HG03460 (cell line): ENCODE measurements at regions not wholly inside any gene's neighbourhood (a gene's known extent, or its start where the extent isn't known, plus 50 kb on each side); places are given as distances from the start of the nearest gene placed in this dataset.
"Not testable (repeated sequence)": the region's sequence is repeated elsewhere in the genome, so short reads cannot be mapped to it uniquely, and the experiment has no call there.

Experiments used
- ATAC-seq: cut with Tn5 transposase; IDR thresholded peaks from one replicate; pipeline ENCODE4 v1.9.1; 2021; ENCODE audit not compliant: unreplicated experiment

GRCh38 chr5:142542078-142542477, 143.8 kb downstream of the FGF1 start:
- no peak for ATAC-seq

DNA sequence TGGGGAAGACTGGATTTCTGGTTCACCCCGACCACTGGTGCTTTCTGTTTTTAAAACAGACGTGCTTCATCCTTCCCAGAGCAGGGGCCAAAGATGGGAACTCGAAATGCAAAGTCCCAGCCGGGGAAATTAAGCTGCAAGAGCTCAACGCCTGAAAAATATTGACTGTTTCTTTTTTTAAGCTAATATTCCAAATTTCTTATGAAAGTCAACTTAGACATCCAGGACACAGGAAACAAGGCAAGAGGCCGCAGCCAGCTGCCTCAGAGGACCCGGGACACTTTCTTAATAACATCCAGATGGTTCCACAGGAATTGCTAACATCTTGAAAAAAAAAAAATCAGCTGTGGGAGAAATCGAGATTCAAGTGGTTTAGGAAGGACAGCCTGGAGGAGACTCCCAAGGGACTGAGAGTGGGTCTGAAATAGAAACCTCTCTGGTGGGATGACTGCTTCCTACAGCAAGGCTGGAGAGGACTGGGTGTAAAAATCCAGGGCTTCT, 144.9 kb downstream of the FGF1 start:
- ATAC-seq, result no peak

- no peak for ATAC-seq
Observed at GRCh38 chr5:142539154-142539740, 146.6 kb downstream of the FGF1 start.

DNA sequence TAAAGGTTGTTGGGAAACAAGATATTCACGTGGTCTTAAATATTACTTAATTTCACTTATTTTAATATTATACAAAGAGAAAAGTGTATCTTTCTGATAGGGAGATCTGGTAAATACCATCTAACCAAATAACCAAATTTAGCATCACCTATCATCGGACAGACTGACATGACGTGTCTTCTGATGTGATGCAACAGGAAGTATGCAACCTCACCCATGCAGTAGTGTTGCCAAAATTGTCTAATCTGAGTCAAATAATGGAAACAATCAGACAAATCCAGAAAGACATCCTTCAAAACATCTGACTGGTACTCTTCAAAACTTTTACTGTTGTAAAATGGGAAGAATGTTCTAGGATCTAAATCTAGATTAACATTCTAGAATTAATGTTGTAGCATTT, 148.0 kb downstream of the FGF1 start:
- no peak for ATAC-seq

- ATAC-seq, result no peak
Observed at GRCh38 chr5:142532781-142533176, 153.1 kb downstream of the FGF1 start.

- ATAC-seq, result no peak
Observed at GRCh38 chr5:142531977-142532780, 153.7 kb downstream of the FGF1 start.

DNA sequence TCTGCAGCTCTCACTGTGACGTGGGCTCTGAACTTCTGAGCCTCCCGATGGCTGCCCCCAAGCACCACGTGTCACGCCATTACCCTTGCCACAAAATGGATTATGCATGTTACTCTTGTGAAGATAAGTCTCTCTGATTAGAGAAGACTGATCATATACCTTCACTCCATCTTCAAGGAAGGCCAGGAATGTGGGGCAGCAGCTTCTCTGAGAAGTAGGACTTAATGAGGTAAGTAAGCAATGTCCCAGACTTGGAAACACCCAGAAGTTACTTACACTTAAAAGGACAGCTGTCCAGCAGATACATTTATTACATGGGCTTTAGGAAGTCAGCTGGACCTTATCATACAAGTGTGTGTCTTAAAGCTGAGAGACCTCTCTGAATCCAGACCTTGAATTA, 155.0 kb downstream of the FGF1 start:
- no peak for ATAC-seq

DNA sequence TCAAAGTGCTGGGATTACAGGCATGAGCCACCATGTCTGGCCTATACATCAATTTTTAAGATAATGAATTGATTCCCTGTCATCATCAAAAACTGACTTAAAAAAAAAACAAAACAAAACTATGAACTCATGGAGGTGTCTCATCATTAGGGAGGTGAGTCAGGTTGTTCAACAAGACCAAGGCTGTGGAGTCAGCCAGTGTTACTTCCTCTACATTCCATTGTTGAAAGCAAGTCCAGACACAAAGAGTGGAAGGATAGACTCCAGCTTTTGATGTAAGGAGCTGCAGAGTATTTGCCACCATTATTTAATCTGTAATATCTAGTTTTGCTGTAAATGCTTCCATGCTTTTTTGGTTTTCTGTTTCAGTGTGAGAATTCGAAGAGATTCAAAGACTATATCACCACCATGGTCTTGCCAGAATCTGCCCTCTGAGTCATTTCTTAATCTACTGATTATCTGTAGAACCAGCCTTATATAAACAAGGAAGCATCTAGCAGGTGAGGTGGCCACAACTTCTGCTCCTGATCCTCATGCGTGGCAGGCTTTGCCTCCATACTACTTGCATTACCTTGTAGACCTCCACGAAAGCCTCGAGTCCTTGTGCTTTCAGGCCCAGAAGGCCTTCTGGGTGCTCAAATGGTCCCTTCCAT, 156.1 kb downstream of the FGF1 start:
- ATAC-seq, result no peak

- ATAC-seq, result no peak
Observed at GRCh38 chr5:142527664-142528295, 158.1 kb downstream of the FGF1 start.

- no peak for ATAC-seq
Observed at GRCh38 chr5:142527234-142527633, 158.7 kb downstream of the FGF1 start.

DNA sequence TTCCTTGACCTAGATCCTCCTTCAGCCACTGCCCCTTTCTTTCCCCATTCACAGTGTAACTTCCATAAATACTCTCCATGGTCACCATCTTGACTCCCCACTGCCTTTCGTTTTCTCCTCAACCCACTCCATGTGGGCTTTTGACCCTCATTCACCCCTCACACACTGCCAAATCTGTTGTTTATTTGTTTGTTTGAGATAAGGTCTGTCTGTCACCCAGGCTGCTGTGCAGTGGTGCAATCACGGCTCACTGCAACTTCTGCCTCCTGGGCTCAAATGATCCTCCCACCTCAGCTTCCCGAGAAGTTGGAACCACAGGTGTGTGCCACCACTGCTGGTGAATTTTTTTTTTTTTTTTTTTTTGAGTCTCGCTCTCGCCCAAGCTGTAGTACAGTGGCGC, 162.9 kb downstream of the FGF1 start:
- ATAC-seq, result no peak

DNA sequence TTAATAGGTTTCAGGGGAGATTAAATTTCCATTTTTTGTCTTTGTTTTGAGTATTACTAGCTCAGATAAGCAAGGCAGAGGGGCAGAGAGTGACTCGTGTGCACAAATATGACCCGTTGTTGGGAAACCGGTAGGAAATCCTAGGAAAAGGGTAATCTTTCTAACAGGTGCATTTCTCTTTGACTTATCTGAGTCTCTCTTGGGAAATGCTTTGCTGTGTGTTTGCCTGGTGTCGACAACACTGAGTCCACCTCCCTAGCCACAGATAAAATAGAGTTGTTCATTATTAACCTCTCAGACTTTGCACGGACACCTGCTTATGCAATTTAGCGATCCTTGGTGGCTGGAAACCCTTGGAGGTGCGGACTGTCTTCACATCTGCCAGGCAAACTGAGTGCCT, 164.2 kb downstream of the FGF1 start:
- ATAC-seq, result no peak

- no peak for ATAC-seq
Observed at GRCh38 chr5:142520885-142521284, 165.0 kb downstream of the FGF1 start.

- not testable (repeated sequence) for ATAC-seq
Observed at GRCh38 chr5:142519913-142520312, 166.0 kb downstream of the FGF1 start.

DNA sequence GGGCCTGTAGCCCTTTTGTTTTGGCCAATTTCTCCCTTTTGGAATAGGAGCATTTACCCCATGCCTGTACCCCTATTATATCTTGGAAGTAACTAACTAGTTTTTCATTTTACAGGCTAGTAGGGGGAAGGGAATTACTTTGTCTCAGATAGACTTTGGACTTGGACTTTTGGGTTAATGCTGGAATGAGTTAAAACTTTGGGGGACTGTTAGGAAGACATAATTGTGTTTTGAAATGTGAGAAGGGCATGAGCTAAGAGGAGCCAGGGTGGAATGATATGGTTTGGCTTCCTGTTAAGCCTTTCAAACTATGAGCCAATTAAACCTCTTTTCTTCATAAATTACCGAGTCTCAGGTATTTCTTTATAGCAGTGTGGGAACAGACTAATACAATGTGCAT, 168.1 kb downstream of the FGF1 start:
- no peak for ATAC-seq

DNA sequence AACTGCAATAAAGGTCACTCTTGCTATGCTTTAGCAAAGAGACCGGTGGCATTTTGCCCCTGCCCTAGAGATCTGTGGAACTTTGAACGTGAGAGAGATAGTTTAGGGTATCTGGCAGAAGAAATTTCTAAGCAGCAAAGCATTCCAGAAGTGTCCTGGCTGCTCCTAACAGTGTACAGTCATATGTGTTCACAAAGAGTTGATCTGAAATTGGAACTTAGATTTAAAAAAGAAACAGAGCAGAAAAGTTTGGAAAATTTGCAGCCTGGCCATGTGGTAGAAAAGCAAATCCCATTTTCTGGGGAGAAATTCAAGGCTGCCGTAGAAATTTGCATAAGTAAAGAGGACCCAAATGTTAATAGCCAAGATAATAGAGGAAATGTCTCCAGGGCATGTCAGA, 169.2 kb downstream of the FGF1 start:
- ATAC-seq, result no peak

DNA sequence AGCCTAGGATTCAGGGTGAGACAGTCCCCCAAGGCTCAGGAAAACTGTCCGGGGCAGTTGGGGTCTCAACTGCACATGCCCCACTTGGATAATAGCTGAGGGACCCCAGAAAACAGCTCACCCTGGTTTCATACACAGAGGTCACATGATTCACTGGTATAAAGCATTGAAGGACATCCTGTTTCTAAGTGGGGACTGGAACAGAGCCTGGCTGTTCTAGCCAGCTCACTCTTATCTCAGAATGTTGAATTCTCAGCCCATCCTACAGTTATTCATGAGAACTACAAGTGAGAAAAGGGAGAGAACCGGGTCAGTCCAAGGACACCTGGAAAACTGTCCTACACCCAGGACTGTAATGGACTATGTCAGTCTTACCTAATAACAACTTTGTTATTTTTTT, 170.9 kb downstream of the FGF1 start:
- ATAC-seq, result no peak

DNA sequence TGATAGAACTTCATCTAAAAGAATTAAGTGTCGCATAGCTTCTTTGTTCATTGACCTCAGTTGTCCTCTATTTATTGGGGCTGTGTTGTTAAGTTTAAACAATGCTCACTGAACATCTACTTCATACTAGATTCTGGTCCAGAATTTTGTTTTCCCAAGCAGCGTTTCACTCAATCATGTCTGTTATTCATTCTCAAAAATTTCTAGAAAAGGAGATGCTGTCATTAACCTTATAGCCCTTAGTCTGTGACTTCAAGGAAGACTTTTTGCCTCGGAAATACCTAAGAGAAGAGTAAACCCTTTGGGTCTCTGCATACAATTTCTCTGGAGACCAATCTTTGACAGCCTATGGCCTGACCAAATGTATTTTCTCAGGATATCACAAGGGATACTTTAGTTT, 171.7 kb downstream of the FGF1 start:
- ATAC-seq, result no peak

DNA sequence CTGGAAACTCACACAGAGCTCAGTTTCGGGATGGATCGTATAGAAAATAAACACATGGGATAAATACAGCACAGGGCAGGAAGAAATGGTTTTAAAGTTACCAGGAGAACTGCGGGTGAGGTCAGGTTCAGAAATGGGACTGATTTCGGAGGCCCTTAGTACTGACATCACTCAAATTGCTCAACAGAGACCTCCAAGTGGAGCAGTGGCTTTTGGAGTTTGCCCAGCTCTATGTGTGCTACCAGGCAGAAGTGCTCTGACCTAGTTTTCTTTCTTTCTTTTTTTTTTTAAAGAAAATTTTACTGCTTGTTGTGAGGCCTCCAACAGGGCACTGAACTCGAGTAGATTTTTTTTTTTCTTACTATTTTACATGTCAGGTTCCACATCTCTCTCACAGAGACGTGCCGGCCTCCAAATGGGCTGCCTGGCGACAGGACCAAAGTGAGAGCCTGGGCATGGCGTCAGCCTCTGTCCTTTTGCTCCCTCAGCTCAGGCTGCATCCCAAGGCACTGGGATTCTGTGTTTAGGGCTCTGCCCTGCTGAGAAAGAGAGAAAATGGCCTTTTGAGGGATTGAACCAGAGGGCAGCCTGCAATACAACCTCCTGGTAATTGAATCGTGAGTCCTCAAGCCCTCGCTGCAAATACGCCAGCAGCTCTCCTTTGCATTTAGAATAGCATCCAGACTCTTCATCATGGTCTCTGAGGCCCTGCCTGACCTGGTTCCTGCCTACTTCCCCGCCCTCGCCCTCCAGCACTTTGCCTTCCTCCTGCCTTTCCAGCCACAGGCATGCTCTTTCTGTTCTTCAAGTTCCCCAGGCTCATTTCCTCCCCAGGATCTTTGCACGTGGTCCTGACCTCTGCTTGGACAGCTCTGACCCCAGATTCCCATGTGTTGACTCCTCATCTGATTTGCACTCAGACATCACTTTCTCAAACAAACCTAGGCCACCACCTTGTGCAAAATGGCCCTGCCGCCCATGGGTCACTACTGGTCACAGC, 173.5 kb downstream of the FGF1 start:
- no peak for ATAC-seq

GRCh38 chr5:142511358-142511757, 174.5 kb downstream of the FGF1 start:
- ATAC-seq, result no peak
